Body of pancreas (tissue), 4 donors: ENCODE measurements at regions not wholly inside any gene's neighbourhood (a gene's known extent, or its start where the extent isn't known, plus 50 kb on each side); places are given as distances from the start of the nearest gene placed in this dataset.

Experiments
- ATAC-seq: fragments of 150-250 bp; one replicate; pipeline ENCODE4 v1.9.1; 2016
- DNase-seq, 4 donors: peaks; one replicate each; pipeline ENCODE4 v3.0.0-alpha.2; 2019
- H3K27ac ChIP-seq, 4 donors: fragments of 200-600 bp; sonication (generic); 1 replicate in 3 of 4; 2 replicates in 1 of 4; pipeline versions ENCODE4 v1.5.1 to v1.6.1; 2016 to 2019; ENCODE audit warnings: mild to moderate bottlenecking in 1 of 4, mixed read lengths in 1 of 4, moderate library complexity in 1 of 4
- H3K27me3 ChIP-seq, 2 donors: fragments of 200-600 bp; sonication (generic); one replicate each; pipeline ENCODE4 v1.6.0; 2016; ENCODE audit warnings: mild to moderate bottlenecking in 1 of 2
- H3K36me3 ChIP-seq, 2 donors: fragments of 200-600 bp; sonication (generic); replicated peaks in 1 of 2; 2 replicates each; pipeline ENCODE4 v1.5.1; 2016; ENCODE audit warnings: low read depth in 2 of 2; ENCODE audit not compliant: insufficient read depth in 1 of 2
- H3K4me1 ChIP-seq: fragments of 200-600 bp; sonication (generic); one replicate; pipeline ENCODE4 v1.6.0; 2016
- H3K4me3 ChIP-seq, 2 donors: fragments of 200-600 bp; sonication (generic); 1 replicate in 1 of 2; 2 replicates in 1 of 2; pipeline ENCODE4 v1.5.1; 2016 to 2019
- H3K9me3 ChIP-seq, 3 donors: fragments of 200-600 bp; sonication (generic); 1 replicate in 2 of 3; 2 replicates in 1 of 3; pipeline ENCODE4 v1.5.1; 2016
- CTCF ChIP-seq, 7 experiments: fragments of 450-650 bp in 4 of 7; fragments of 200-600 bp in 3 of 7; sonication (generic) in 3 of 7; IDR thresholded peaks; one replicate each; pipeline ENCODE4 v1.5.1; 2016 to 2019; ENCODE audit warnings: antibody characterized with exemption in 7 of 7
- POLR2A ChIP-seq, 3 donors: fragments of 450-650 bp; IDR thresholded peaks; one replicate each; pipeline ENCODE4 v1.6.1; 2016; ENCODE audit warnings: antibody characterized with exemption in 3 of 3, mild to moderate bottlenecking in 2 of 3
- WGBS, 2 donors: methylation state at CpG; one replicate each; pipeline ENCODE4 v1.1.5; 2017; 5-methylcytosine and 5-hydroxymethylcytosine counted together
- intact Hi-C: fragments of 100-400 bp; cut with DNase I; formaldehyde crosslinking; loops from one replicate; pipeline ENCODE4 v1.15.1; 2023

GRCh38 chr14:101369916-101370592 is 191.2 kb upstream of the DIO3 start:
- no peak overlapping the region for H3K4me3 ChIP-seq
- TF ChIP-seq POLR2A (IDR thresholded peaks at IDR 0.05) (no peak), CTCF (IDR thresholded peaks at IDR 0.05) (no peak)
- 85 to 88% methylated on average over 19 of the region's 19 CpGs for WGBS, 2 donors
- DNase-seq = no peak
- no peaks in the 10 kb centered on the region for H3K9me3 ChIP-seq
- no peaks in the 10 kb centered on the region for H3K36me3 ChIP-seq
- H3K4me1 ChIP-seq = no peaks in the 10 kb centered on the region
- no peak for ATAC-seq
- H3K27me3 ChIP-seq = no peaks in the 10 kb centered on the region
- H3K27ac ChIP-seq = no peak overlapping the region
- intact Hi-C loops = no loop called here

- 81 to 85% methylated on average over 12 to 14 of the region's 14 CpGs for WGBS, 2 donors
Measured at GRCh38 chr14:101370593-101371569, 190.4 kb upstream of the DIO3 start.

GRCh38 chr14:101371799-101372793 is 189.2 kb upstream of the DIO3 start:
- H3K36me3 ChIP-seq = no peaks in the 10 kb centered on the region
- no peak overlapping the region for H3K27ac ChIP-seq
- no peaks in the 10 kb centered on the region for H3K4me1 ChIP-seq
- ATAC-seq (no peak), DNase-seq (no peak)
- intact Hi-C loops = no loop called here
- 75 to 76% methylated on average over 17 to 18 of the region's 18 CpGs for WGBS, 2 donors
- no peaks in the 10 kb centered on the region for H3K9me3 ChIP-seq
- H3K4me3 ChIP-seq = no peak overlapping the region
- H3K27me3 ChIP-seq = no peaks in the 10 kb centered on the region
- TF ChIP-seq CTCF (IDR thresholded peaks at IDR 0.05) (no peak), POLR2A (IDR thresholded peaks at IDR 0.05) (no peak)

More at GRCh38 chr14:101370593-101371569, 190.4 kb upstream of the DIO3 start:
- Histone ChIP-seq H3K4me1 (no peaks in the 10 kb centered on the region), H3K9me3 (no peaks in the 10 kb centered on the region), H3K4me3 (no peak overlapping the region), H3K27ac (no peak overlapping the region), H3K36me3 (no peaks in the 10 kb centered on the region), H3K27me3 (no peaks in the 10 kb centered on the region)
- intact Hi-C loops = no loop called here
- ATAC-seq (no peak), DNase-seq (no peak)
- TF ChIP-seq CTCF (IDR thresholded peaks at IDR 0.05) (no peak), POLR2A (IDR thresholded peaks at IDR 0.05) (no peak)

GRCh38 chr14:101372894-101373620 is 188.2 kb upstream of the DIO3 start:
- Histone ChIP-seq H3K36me3 (no peaks in the 10 kb centered on the region), H3K4me1 (no peaks in the 10 kb centered on the region), H3K27me3 (no peaks in the 10 kb centered on the region), H3K4me3 (no peak overlapping the region), H3K27ac (no peak overlapping the region), H3K9me3 (no peaks in the 10 kb centered on the region)
- WGBS, 2 donors = 71 to 90% methylated on average over 16 of the region's 16 CpGs
- no peak for TF ChIP-seq POLR2A (IDR thresholded peaks at IDR 0.05)
- no peak for TF ChIP-seq CTCF (IDR thresholded peaks at IDR 0.05)
- intact Hi-C loops = no loop called here
- ATAC-seq (no peak), DNase-seq (no peak)
